Cardiac septum (tissue), 1 donor: ENCODE measurements at regions not wholly inside any gene's neighbourhood (a gene's known extent, or its start where the extent isn't known, plus 50 kb on each side); places are given as distances from the start of the nearest gene placed in this dataset.
"Not testable (repeated sequence)": the region's sequence is repeated elsewhere in the genome, so short reads cannot be mapped to it uniquely, and the experiment has no call there.

Experiments used
- DNase-seq: peaks from one replicate; pipeline ENCODE4 v3.0.0-alpha.2; 2020; ENCODE audit warnings: low spot score
- intact Hi-C: fragments of 100-400 bp; cut with DNase I; formaldehyde crosslinking; loops from one replicate; pipeline ENCODE4 v1.14.0; 2022
- donor health status: DM: no; HTN: no; CAD: no.

DNA sequence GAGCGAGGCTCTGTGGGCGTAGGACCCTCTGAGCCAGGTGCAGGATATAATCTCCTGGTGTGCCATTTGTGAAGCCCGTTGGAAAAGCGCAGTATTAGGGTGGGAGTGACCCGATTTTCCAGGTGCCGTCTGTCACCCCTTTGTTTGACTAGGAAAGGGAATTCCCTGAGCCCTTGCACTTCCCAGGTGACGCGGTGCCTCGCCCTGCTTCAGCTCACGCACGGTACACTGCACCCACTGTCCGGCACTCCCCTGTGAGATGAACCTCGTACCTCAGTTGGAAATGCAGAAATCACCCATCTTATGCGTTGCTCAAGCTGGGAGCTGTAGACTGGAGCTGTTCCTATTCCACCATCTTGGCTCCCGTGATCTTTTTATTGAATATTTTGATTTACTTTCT lies 576.0 kb upstream of the CPEB2 start:
- DNase-seq, intact Hi-C loops: not testable (repeated sequence)

DNA sequence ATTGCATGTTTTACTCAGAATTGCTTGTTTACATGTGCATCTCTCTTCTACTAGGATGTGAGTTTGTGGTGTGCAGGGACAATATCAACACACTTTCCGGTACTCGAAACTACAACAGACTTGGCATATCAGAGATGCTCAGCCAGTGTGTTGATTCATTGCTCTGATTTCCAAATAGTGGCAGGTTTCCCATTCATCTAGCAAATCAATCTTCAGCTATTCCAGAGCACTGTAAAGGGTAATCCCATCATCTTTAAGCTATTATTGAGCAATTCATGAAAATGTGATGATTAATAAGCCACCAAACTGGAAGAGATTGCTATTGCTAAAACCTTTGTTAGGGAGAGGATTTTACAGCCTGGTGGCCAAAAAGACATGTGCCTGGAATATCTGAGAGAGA lies 574.2 kb upstream of the CPEB2 start:
- no peak for DNase-seq
- intact Hi-C loops = no loop called here

DNA sequence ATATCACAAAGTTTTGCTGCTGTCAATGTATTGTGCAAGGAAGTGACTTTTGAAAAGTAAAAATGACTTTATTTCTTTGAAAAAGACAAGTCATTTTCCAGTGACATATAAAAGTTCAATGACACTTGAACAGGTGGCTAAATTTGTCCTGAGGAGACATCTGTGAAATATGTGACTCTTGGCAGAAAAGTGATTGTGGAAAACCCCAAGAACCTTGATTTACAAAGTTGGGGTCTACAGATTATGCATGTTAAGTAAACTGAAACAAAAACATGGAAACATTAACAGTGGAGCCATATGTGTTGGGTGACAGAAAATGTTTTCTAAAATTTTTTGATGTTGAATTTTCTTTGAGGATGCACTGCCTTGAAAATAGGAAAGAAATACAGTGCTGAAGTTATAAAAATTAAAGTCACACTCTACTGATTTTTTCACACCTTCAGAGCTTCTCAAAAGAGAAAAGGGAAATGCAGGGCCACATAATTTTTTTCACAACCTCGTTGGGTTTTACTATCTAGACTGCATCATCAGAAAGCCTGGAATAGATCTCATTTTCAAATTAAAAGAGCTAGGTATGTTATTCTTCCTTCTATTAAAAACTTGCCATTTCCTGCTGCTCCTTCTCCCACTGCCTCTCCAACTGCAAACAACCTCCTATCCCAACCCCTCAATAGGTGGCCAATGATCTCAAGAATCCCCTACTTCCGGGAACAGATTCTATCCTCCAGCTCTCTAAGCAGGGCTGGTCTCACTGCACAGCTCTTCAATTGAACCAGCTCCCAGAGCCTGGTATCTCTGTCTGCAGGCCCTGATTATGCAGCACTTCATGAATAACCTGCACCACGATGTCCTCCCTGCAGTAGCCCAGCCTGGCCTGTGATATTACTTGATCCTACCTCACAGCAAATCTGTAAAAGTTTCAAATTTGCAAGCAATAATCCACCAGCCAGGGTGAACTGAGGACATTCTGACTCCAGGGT lies 570.8 kb upstream of the CPEB2 start:
- no peak for DNase-seq
- intact Hi-C loops = no loop called here

DNA sequence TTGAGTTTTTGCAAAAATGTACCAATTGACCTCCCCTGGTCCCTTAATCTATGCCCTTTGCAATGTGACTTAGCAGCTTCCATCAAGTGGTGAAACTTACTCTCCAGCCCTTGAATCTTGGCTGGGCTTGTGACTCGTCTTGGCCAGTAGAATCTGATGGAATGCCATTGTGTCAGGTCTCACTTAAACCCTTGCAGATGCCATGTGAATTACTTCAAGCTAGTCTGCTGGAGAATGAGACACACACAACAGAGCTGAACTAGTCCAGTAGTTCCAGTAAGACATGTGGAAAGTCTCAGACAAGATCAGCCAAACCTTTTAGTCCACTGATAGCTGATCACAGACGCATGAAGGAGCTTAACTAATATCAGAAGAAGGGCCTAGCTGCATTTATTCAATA lies 567.8 kb upstream of the CPEB2 start:
- intact Hi-C loops = no loop called here
- DNase-seq = no peak

DNA sequence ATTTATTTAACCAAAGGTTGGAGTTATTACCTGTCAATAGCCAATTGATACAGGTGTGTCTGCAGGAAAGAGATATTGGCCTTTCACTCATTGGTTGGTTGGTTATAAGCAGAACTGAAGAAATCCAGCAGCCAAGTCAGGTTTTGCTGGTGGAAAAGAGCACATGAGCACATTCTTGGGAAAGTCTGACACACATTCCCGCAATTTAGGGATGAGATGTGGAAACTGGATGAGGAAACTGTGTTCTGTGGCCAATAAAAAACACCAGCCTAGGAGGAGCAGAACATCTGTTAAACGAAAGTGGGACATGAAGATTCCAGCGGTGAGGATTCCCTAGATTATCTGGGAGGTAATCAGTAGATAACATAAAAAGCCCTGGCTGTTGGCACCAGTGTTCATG lies 567.4 kb upstream of the CPEB2 start:
- DNase-seq = no peak
- intact Hi-C loops = no loop called here

DNA sequence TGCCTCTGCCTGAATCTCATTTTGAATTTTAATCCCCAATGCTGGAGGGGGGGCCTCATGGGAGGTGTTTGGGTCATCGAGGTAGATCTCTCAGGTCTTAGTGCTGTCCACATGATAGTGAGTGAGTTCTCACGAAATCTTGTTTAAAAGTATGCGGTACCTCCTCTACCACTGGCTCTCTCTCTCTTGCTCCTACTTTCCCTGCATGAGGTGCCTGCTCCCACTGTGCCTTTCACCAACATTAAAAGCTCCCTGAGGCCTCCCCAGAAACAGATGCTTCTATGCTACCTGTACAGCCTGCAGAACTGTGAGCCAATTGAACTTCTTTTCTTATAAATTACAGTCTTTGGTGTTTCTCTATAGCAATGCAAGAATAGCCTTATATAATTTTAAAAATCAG lies 560.7 kb upstream of the CPEB2 start:
- intact Hi-C loops = no loop called here
- DNase-seq = no peak

DNA sequence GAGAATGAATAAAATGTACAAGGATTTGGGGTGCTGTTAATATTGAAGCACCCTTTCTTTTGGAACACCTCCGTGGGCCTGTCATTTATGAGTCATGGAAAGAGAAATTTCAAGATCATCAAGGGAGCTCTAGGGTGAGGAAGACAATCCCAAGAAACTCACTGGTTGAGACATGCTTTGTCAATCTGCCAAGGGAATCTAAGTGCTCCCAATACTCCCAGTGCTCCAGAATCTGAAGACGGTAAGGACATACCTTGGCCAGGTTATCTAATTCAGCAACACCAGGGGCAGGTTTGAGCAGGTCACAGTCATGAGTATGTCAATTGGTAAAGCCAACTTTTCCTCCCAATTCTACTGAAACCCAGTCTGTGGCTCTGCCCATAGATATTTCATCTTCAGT lies 556.4 kb upstream of the CPEB2 start:
- DNase-seq = no peak
- intact Hi-C loops = no loop called here

DNA sequence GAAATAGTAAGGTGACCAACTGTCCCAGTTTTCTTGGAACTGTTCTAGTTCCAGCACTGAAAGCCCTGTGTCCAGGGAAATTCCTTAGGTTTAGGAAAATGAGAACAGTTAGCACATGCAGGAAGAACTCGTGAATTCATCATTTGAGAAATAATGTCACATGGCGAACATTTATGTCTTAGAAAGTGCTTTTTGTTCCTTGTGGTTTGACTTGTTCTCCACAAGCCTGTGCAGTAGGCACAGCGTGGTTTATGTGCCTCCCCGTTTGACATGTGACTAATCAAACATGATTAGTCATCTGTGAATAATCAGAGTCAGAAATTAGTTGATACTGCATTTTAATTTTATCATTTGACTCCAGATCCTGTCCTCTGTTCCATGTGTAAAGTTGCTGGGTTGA lies 556.0 kb upstream of the CPEB2 start:
- no peak for DNase-seq
- intact Hi-C loops = no loop called here

DNA sequence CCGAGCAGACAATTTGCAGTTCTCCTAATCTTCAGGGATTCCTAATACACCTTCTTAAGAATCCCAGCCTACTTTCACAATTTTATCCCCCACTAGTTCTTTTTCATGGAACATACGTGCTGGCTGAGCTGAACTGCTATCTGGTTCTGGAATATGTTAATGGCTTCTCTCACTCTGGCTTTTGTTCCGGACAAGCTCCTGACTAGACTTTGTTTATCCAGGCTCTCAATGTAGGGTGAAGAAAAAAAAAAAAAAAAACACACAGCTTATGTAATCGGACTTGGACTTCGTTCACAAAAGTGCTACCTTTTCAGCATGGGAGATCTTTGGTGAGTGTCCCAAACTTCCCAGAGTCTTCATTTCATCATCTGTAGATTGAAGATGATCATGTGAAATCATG lies 555.4 kb upstream of the CPEB2 start:
- no peak for DNase-seq
- intact Hi-C loops = no loop called here

DNA sequence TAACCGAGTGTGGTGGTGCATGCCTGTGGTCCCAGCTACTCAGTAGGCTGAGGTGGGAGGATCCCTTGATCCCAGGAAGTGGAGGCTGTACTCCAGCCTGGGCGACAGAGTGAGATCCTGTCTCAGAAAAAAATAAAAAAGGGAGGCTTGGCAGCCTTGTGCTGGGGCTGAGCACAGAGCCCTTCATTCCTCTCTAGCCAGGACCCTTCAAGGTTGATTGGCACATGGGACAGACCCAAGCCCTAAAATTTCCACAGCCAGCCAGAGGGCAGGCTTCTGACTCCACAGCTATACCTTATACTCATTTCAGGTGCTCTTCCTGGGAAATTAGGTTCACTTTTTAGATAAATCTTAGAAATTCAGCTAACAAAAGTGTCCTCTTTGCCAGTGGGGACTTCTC lies 553.0 kb upstream of the CPEB2 start:
- no peak for DNase-seq
- intact Hi-C loops = no loop called here

DNA sequence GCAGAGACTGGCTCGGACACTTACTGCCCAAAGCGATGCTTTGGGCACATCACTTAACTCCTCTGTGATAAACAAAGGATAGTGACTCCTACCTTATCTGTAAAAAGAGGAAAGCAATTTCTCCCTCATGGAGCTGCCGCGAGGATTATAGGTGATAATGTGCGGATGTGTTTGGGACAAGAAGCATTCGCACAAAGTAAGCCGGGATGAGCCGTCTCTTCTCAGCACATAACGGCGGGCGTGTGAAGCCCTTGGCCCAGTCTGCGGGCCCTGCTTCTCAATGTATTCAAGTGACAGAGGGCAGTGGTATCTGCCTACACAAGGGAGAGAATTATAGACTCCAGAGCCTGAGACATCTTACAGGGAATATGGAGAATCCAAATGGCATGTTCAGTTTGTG lies 550.3 kb upstream of the CPEB2 start:
- DNase-seq = no peak
- intact Hi-C loops = no loop called here

DNA sequence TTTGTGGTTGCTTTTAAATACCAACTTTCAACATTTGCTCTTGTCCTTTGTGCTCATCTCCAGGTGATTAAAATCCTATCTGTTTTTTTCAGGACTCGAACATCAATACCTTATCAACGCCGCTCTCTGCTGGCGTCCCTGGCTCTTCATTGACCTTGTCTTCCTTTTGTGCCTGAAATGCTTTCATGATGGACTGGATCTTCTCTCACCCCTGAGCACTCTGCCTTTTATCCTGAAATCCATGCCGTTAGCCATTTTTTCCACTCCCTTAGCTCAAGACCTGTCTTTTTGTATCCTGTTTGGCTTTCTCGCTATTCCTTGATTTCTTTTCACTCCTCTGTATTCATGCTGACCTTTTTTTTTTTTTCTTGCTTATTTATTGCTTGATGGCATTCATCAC lies 549.5 kb upstream of the CPEB2 start:
- DNase-seq = no peak
- intact Hi-C loops = no loop called here

DNA sequence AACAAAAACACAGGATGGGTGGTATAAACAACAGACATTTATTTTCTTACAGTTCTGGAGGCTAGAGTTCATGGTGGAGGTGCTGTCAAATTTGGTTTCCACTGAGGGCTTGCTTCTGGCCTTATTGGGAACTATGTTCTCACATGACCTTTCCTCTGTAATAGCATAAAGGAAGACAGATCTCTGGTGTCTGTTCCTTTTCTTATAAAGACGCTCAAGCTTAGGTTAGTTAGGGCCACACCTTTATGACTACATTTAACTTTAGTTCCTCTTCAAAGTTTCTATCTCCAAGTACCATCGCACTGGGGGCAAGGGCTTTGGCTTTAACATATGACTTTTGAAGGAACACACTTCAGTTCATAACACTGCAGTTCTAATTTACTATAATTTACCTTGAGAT lies 543.8 kb upstream of the CPEB2 start:
- intact Hi-C loops = no loop called here
- no peak for DNase-seq

DNA sequence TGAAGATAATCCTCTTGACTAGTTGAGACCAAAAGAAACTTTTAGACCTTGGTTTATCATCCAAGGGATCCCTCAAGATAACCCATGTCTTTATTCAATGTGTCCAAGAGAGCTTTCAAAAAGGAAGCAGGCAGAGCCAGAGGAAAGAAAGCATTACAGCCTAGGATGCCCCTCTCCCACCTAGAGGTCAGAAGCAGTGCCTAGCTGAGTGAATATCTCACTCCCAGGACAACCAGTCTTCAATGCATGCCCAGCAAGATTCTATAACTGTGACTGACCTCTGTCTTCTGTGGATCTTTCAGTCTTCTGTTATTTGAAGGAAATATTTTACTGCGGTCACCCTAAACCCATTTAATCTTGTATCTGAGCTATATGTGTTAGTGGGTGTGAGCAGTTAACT lies 537.2 kb upstream of the CPEB2 start:
- intact Hi-C loops = no loop called here
- no peak for DNase-seq

DNA sequence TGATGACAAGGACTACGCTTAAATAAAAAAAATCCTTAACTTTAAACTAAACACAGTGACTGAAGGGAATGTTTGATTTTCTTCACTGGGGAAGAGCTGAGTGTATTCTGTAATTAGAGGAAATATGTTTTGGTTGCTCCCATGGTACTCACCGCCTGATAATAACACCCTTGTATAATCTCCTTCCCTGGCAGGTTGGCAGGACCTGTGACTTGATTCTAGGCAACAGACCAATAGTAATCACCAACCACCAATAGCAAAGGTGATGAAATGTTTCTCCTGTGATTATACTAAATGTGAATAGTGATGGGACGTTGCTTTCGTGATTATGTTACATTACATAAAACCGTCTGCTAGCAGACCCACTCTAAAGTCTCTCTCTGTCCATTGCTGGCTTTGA lies 536.8 kb upstream of the CPEB2 start:
- no peak for DNase-seq
- intact Hi-C loops = no loop called here

DNA sequence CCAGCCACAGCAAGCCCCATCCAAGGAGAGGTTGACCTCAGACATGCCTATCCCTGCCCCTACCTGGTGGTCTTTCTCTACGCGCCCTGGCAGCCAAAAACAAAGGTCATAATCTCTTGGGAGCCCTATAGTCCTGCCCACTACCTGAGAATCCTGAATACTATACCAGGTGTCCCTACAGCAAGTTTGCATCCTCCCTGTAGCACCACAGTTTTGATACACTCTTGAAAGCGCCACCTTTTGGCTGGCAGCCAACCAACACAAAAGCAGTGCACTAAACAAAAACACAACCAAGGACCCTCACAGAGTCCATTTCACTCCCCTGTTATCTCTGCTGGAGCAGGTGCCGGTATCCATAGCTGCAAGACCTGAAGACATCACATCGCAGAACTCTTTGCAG lies 523.8 kb upstream of the CPEB2 start:
- intact Hi-C loops = no loop called here
- DNase-seq = no peak

DNA sequence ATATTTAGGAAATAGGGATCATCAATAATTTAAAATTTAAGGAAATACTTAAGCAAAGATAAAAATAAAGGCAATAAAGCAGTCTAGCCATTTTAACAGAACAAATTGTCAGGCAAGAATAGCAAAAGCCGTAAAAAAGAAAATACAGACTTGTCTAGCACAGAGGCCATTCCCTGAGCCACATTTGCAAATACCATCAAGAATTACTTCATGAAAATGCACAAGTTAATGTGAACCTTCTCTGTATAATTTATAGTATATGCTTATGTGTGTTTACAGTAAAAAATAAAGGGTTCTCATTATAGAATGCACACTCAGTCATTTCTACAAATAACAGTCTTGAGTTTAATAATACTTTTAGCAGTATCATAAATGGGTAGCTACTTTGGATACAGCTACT lies 505.9 kb upstream of the CPEB2 start:
- no peak for DNase-seq
- intact Hi-C loops = no loop called here

DNA sequence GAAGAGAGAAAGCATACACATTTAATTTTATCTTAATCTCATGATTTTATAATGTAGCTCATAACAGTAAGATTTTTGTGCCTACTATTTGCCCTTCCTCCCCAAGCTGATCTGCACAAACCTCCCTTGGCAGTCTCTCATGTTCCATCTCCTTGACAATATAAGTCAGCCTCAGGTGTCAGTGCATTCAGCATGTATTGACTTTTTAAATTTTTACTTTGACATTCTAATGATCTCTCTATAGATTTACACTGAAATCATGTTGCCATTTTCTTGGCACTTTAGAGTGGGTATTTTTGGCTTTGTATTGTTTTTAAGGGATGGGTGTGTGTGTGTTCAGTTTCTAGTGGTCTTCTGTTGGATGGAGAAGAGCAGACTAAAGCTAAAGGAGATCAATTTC lies 505.3 kb upstream of the CPEB2 start:
- DNase-seq = no peak
- intact Hi-C loops = no loop called here

DNA sequence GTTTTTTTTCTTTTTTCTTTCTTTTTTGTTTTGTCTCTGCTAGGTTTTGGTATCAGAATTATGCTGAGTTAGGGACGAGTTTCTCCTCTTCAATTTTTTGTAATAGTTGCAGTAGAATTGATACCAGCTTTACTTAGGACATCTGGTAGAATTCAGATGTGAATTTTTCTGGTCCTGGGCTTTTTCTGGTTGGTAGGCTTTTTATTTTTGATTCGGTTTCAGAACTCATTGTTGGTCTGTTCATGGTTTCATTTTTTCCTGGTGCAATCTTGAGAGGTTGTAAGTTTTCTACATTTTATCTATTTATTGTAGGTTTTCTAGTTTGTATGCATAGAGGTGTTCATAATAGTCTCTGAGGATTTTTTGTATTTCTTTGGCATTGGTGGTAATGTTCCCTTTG lies 498.1 kb upstream of the CPEB2 start:
- intact Hi-C loops = no loop called here
- no peak for DNase-seq

DNA sequence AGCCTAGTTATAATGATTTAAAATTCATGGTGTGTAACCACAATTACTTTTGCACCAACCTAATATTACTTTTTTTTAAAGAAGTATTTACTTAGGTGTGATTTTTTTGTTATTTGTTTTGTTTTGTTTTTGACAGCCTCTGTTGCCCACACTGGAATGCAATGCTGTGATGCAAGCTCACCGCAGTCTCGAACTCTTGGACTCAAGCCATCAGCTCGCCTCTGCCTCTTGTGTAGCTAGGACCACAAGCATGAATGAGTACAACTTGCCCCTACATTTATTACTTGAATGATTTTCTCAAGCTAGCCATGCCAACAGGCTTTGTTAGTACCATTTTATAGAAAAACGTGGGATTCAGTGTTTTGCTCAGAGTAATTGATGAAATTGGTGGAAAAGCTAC lies 488.8 kb upstream of the CPEB2 start:
- DNase-seq = no peak
- intact Hi-C loops = no loop called here

DNA sequence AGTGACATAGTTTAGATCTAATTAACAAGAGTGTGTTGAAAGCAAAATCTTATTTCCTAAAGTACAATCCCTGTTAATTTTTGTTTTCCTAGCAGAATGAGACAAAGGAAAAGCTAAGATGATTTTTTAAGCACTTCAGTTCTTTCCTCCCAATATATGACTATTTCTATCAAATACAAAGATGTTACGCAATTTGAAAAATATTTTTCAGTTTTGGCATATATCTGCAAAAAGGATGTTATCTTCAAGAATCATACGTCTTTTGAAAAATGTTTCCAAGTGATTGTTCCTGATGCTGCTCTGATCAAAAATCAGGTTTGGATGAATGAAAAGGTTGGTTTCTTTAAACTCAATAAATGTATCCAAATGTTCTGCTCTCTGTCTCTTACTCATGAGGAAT lies 486.7 kb upstream of the CPEB2 start:
- DNase-seq = no peak
- intact Hi-C loops = no loop called here

DNA sequence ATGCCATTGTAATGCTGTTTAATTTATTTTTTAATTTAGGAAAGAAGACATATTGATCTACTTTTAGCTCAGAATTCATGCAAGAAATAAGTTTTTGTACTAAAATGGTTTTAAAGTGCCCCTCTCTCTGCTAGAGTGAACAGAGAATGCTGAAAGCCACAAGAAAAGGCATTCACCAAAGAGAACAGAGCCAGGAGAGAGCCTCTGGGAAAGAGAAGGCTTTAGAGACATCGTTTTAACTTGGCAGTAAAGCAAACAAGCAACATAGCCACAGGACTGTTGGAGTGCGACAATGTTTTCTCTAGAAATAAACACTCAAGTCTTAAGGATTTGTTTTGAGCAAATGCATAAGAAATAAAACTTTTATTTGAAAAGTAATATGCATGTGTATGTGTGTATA lies 484.1 kb upstream of the CPEB2 start:
- intact Hi-C loops = no loop called here
- DNase-seq = no peak
